Upper lobe of right lung (tissue), 1 donor: ENCODE measurements at regions not wholly inside any gene's neighbourhood (a gene's known extent, or its start where the extent isn't known, plus 50 kb on each side); places are given as distances from the start of the nearest gene placed in this dataset.
"Not testable (repeated sequence)": the region's sequence is repeated elsewhere in the genome, so short reads cannot be mapped to it uniquely, and the experiment has no call there.

Experiments
- ATAC-seq: fragments of 200-7000 bp; cut with Tn5 transposase; one replicate; pipeline ENCODE4 v1.9.1; 2020; ENCODE audit warnings: mild to moderate bottlenecking, moderate library complexity
- DNase-seq: peaks from one replicate; pipeline ENCODE4 v3.0.0-alpha.2; 2020
- H3K27ac ChIP-seq: fragments of 200-600 bp; one replicate; pipeline ENCODE4 v1.8.0; 2022
- H3K27me3 ChIP-seq: fragments of 200-600 bp; one replicate; pipeline ENCODE4 v1.8.0; 2022; ENCODE audit warnings: mild to moderate bottlenecking
- H3K36me3 ChIP-seq: fragments of 200-600 bp; one replicate; pipeline ENCODE4 v1.8.0; 2022
- H3K4me1 ChIP-seq: fragments of 200-600 bp; one replicate; pipeline ENCODE4 v1.8.0; 2022
- H3K4me3 ChIP-seq: fragments of 200-600 bp; one replicate; pipeline ENCODE4 v1.8.0; 2022; ENCODE audit warnings: mild to moderate bottlenecking
- H3K9me3 ChIP-seq: fragments of 200-600 bp; one replicate; pipeline ENCODE4 v1.8.0; 2022
- intact Hi-C: fragments of 100-400 bp; cut with DNase I; formaldehyde crosslinking; loops from one replicate; pipeline ENCODE4 v1.11.0; 2022
- TF ChIP-seq, protein P1 (sequence below): fragments of 200-600 bp; IDR thresholded peaks from one replicate; pipeline ENCODE4 v1.8.0; 2022; ENCODE audit warnings: antibody characterized with exemption
- donor health status: DM: no; HTN: yes; CAD: no; lungs with severe emphysema.

DNA sequence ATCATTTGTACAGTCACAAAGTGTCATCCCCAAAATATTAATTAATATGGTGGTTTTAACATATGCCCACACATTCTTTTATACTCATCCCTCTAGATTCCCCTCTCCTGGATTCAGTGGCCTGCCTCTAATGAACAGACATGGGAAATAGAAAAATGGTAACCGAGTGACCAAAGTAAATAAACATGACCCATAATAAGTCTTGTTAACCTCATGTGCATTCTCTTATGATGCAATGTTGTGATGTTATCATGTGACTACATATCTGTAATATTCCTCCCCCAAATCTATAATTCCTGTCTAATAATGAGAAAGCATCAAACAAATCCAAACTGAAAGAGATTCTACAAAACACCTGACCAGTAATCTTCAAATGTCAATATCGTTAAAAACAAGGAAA lies 164.5 kb upstream of the PRSS1 start:
- H3K27me3 ChIP-seq = no peaks in the 10 kb centered on the region
- no peaks in the 10 kb centered on the region for H3K36me3 ChIP-seq
- TF ChIP-seq, protein P1, sequence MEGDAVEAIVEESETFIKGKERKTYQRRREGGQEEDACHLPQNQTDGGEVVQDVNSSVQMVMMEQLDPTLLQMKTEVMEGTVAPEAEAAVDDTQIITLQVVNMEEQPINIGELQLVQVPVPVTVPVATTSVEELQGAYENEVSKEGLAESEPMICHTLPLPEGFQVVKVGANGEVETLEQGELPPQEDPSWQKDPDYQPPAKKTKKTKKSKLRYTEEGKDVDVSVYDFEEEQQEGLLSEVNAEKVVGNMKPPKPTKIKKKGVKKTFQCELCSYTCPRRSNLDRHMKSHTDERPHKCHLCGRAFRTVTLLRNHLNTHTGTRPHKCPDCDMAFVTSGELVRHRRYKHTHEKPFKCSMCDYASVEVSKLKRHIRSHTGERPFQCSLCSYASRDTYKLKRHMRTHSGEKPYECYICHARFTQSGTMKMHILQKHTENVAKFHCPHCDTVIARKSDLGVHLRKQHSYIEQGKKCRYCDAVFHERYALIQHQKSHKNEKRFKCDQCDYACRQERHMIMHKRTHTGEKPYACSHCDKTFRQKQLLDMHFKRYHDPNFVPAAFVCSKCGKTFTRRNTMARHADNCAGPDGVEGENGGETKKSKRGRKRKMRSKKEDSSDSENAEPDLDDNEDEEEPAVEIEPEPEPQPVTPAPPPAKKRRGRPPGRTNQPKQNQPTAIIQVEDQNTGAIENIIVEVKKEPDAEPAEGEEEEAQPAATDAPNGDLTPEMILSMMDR = no peak
- H3K4me1 ChIP-seq = no peaks in the 10 kb centered on the region
- ATAC-seq (no peak), DNase-seq (no peak)
- H3K9me3 ChIP-seq = no peaks in the 10 kb centered on the region
- no peak overlapping the region for H3K27ac ChIP-seq
- intact Hi-C loops = no loop called here
- H3K4me3 ChIP-seq = no peak overlapping the region

DNA sequence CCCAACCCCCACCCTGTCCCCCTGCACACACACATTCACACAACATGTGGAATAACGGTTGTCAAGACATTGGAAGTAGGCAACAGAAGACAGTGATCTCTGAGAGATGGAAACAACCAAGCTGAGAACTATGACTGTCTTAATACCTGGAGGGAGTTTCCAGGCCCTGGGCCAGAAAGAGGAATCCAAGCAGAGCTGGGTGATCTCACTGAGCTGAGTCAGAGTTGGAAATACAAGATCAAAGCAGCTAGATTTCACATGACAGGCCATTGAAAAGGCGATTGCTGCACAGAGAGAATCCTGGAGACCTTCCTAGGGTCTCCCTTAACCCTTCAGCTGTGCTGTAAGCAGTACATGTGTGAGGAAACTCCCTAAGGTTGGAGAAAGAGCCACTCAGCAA lies 165.8 kb upstream of the PRSS1 start:
- intact Hi-C loops = no loop called here
- Histone ChIP-seq H3K27ac (no peak overlapping the region), H3K27me3 (no peaks in the 10 kb centered on the region), H3K4me3 (no peak overlapping the region), H3K4me1 (no peaks in the 10 kb centered on the region), H3K36me3 (no peaks in the 10 kb centered on the region), H3K9me3 (no peaks in the 10 kb centered on the region)
- TF ChIP-seq, protein P1 = no peak
- ATAC-seq (no peak), DNase-seq (no peak)

DNA sequence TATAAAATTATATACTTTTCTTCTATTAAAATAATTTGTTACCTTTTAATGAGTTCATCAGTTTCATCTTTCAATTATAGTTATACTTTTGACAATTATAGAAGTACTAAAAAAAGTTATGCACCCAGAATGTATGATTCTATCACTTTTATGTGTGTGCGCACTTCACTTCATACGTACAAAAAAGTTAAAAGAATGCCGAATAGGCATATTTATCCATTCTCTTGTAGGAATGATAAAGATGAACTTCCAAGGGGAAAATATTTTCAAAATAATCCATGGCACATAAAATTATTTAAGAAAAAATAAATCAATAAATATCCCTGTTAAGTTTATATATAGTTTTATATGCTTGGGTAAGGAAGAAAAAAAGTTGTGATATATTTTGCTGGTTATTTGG lies 166.9 kb upstream of the PRSS1 start:
- DNase-seq = no peak
- Histone ChIP-seq H3K27ac (no peak overlapping the region), H3K27me3 (no peaks in the 10 kb centered on the region)

DNA sequence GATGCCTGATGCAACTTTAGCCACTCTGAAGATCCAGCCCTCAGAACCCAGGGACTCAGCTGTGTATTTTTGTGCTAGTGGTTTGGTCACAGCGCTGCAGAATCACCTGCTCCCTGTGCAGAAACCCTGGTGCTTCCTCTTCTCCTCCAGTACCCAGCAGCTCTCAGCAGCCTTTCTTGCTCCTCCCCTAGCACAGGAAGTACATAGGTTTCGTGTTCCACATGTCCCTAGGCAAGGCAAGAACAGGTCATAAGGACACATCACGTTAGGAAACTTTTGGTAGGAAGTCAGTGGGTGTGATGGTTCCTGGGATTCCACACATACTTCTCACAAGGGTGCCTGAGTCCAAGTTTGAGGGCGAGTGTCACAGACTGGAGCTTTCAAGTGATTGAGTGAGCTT lies 167.9 kb upstream of the PRSS1 start:
- Histone ChIP-seq H3K27me3 (no peaks in the 10 kb centered on the region), H3K4me1 (no peaks in the 10 kb centered on the region), H3K27ac (no peak overlapping the region), H3K36me3 (no peaks in the 10 kb centered on the region), H3K9me3 (no peaks in the 10 kb centered on the region), H3K4me3 (no peak overlapping the region)
- intact Hi-C loops = no loop called here
- ATAC-seq (peak; percentile 94), DNase-seq (no peak)
- TF ChIP-seq, protein P1 = no peak

More for the DNA sequence above, 166.9 kb upstream of the PRSS1 start:
- intact Hi-C loops = no loop called here
- H3K4me1 ChIP-seq = no peaks in the 10 kb centered on the region
- no peaks in the 10 kb centered on the region for H3K36me3 ChIP-seq
- ATAC-seq = no peak
- no peak overlapping the region for H3K4me3 ChIP-seq
- TF ChIP-seq, protein P1 = no peak
- no peaks in the 10 kb centered on the region for H3K9me3 ChIP-seq

DNA sequence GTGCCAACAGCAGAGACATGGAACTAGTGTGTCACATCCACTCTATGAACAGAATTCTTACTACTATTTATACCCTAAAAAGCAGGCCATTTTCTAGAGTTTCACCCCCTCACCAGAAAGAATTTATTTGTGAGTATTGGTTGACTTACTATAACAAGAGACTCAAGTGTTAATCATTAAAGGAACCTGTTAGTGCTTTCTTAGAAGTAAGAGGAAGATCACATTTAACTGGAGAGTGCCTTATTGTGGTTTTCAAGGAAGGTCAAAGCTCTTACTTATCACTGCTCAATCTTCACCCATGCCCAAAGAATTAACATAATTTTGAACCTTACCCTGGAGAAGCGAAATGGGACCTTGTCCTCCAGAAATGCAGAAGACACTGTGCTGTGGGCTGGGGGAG lies 169.3 kb upstream of the PRSS1 start:
- TF ChIP-seq, protein P1 = no peak
- ATAC-seq = no peak

DNA sequence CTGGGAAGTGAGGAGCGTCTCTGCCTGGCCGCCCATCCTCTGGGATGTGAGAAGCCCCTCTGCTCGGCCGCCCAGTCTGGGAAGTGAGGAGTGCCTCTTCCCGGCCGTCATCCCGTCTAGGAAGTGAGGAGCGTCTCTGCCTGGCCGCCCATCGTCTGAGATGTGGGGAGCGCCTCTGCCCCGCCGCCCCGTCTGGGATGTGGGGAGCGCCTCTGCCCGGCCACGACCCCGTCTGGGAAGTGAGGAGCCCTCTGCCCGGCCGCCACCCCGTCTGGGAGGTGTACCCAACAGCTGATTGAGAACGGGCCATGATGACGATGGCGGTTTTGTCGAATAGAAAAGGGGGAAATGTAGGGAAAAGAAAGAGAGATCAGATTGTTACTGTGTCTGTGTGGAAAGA lies 173.9 kb upstream of the PRSS1 start:
- H3K27me3 ChIP-seq, intact Hi-C loops, ATAC-seq, H3K9me3 ChIP-seq, H3K27ac ChIP-seq, H3K36me3 ChIP-seq, H3K4me3 ChIP-seq, DNase-seq, H3K4me1 ChIP-seq: not testable (repeated sequence)

More for the DNA sequence above, 169.3 kb upstream of the PRSS1 start:
- no peaks in the 10 kb centered on the region for H3K27me3 ChIP-seq
- H3K9me3 ChIP-seq = no peaks in the 10 kb centered on the region
- H3K36me3 ChIP-seq = no peaks in the 10 kb centered on the region
- H3K4me1 ChIP-seq = no peaks in the 10 kb centered on the region
- intact Hi-C loops = no loop called here
- no peak overlapping the region for H3K4me3 ChIP-seq
- H3K27ac ChIP-seq = no peak overlapping the region
- no peak for DNase-seq
